ENCODE measurements at regions not wholly inside any gene's neighbourhood (a gene's known extent, or its start where the extent isn't known, plus 50 kb on each side); places are given as distances from the start of the nearest gene placed in this dataset.
"Not testable (repeated sequence)": the region's sequence is repeated elsewhere in the genome, so short reads cannot be mapped to it uniquely, and the experiment has no call there.

GRCh38 chr6:20346948-20347347, 54.7 kb upstream of the E2F3 start:
- DNase-seq, result not testable (repeated sequence)

- DNase-seq, result no peak
Observed at GRCh38 chr6:20348041-20348440, 53.6 kb upstream of the E2F3 start.

- DNase-seq, result no peak
Observed at GRCh38 chr6:20349225-20349624, 52.5 kb upstream of the E2F3 start.

GRCh38 chr6:20350215-20350614, 51.5 kb upstream of the E2F3 start:
- DNase-seq, result peak; percentile 93

GRCh38 chr6:20351534-20351933, 50.1 kb upstream of the E2F3 start:
- no peak for DNase-seq

All from HCEC 1CT (cell line).